NCI-H2029 treated with DMSO at 0.1 percent for 48 hours (cell line): ENCODE measurements at regions not wholly inside any gene's neighbourhood (a gene's known extent, or its start where the extent isn't known, plus 50 kb on each side); places are given as distances from the start of the nearest gene placed in this dataset.

Source experiments
- DNase-seq: peaks from one replicate; lab custom pipeline; 2025; lab: John Stamatoyannopoulos, UW

DNA sequence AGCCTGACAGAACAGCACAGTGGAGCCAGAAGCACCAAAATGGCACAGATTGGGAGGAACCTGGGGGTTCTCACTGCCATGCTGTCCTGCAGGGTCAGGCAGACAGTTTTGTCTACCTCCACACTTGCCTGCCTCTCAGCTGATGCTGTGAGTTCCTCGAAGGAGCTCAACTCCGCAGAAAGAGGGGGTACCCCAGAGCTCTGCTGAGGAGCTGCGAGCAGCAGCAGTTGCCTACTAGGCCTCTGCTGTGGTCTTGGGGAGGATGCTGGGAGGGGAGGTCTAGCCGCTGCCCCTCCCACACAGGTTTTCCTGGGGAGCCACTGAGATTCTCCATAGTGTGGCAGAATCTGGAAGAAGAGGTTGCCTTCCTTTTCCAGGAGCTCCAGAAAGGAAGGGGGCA, 192.5 kb downstream of the FOXD2 start:
- DNase-seq, result no peak

DNA sequence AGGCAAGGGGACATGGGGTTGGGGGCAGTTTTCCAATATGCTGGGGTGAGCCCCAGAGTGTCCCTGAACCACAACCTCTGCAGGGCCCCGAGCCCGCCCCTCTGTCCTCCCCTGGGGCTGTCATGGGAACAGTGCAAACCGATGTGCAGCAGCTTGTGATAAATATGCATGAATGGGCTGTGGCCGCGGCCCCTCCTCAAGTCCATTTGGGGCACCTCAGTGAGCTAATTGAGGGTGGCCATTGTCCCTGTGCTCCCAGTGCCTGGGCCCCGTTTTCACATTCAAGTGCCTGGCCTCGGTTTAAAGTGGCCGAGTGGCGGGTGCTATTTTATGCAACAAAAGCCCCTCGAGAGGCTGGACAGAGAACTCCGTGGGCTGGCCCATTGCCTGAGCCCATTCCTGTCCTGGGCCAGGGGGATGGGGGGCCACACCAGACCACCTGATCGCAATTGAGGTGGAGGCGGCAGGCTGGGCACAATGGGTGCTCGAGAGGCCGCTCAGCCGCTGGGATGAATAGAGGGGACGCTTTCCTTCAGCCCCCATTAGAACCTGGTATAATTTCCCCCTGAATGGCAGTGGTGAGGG, 193.7 kb downstream of the FOXD2 start:
- no peak for DNase-seq

DNA sequence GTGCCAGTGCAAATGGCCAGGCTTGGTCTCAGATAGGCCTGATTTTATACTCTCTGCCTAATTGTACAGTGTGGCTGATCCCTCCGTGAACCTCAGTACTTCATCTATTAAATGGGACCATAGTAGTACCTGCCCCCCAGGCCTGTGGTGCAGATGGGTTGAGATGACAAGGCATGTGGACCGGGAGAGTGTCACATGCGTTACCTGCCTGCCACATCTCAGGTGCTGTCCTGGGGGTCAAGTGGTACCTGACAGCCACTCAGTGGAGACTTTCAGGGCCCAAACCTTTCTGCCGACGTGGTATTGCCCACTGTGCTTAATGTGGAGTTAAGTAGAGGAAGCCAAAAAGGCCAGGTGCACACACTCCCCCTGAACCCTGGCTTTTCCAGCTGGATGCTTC, 197.3 kb downstream of the FOXD2 start:
- DNase-seq, result no peak

DNA sequence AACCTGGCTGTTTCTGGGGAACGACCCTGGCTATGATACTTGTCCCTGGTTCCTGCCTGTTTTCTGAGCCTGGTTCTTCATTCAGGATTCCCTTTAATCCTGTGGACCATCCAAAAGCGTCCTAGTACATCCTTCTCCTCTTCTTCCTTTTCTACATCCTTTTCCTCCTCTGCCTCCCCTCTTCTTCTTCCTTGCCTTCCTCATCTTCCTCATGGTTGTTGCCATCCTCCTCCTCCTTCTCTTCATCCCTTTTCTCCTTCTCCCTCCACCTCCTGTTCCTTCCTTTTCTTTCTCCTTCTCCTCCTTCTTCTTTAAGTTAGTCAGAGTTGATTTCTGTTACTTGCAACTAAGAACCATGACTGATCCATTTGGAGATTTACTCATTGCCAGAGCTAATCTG, 197.8 kb downstream of the FOXD2 start:
- no peak for DNase-seq

DNA sequence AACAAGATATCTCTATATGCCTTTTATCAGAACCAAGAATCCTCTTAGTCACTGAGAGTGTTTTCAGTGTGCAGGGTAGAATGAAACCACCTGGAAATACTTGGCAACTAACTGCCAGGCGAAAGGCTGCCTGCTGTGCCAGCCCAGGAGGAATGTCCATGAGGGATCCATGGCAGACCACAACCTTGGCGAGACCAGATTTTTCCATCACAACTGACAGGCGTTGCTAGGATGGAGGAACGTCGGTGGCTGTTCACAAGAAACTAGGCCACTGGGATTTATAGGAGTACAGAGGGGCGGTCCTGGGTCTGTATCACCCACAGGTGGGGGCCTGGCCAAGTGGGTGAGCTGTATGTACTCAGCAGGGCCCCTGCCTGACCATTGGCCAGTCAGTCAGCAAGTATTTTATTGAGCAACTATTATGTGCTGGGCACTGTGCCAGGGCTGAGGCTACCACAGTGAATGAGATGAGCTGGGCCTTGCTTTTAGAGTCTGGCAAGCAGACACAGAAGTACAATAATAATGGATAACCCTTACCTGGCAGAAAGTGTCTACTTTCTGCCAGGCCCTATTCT, 199.4 kb downstream of the FOXD2 start:
- no peak for DNase-seq

DNA sequence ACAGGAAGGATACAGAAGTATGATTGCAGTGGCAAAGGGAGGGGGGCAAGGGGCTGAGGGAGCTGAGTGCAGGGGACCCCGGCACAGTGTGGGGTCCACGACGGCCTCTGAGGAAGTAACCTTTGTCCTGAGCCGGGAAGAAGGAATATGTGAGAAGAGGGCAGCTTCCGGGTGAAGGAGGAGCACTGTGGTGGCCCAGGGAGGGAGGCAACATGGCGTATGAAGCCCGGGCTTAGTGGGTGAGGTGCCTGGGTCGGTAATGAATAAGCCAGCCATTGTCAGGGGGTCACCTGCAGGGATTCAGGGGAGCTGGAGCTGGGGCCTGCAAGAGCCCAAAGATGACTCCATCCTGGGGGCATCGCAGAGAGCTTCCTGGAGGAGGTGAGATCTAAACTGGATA, 200.4 kb downstream of the FOXD2 start:
- DNase-seq, result no peak

DNA sequence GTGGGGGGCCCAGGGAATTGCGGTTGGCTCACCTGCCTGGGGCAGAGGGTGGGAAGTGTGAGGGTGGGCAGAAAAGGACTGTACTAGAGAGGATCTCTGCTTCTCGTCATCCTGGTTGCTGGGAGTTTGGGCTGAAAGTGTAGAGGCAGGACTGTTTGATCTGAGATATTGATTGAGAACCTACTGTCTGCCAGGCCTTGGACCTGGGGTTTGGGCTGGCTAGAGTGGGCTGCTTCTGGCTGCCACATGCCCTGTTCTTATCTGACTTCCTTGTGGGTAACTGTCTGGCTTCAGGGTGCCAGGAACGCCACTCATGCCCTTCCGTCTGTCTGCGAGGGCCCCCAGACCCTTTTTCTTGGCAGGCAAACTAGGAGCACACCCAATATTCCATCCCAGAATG, 200.9 kb downstream of the FOXD2 start:
- no peak for DNase-seq

DNA sequence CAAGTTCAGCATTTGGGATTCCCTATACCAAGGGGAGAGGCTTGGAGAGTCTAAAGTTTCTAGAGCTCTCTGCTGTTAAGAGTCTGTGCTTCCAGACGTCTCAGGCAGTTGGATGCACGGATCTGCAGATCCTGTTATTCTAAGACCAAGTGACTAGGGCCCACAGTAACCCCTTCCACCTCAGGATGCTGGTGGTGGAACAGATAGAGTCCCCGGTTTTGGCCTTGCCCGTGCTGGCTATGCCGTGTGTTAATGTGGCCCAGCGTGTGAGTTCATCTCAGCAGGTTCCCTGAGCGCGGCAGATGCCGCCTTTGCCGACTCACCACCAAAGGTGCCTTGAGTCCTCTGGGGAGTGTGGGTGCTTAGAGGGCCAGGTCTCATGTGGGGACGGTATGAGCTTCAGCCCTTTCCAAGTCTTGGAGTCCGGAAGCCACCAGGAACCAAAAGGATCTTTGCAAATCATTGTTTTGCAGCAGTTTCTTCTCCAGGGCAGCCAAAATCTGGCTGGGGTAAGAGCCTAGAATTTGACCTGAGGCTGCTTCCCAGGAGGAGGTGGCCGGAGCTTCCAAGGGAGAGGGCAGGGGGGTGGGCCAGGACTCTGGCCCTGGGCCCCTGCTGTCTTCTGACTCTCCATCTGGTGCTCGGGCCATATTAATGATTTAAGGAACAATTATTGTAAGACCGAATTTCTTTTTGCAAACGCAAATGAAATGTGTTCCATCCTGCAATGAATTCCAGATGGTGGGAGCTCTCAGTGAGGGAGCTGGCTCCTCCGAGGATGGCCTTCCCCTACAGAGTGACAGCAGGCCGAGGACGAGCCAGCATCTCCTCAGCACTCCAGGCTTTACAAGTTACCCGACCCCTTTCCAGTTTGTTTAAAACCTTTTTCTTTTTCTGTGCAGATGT, 205.7 kb downstream of the FOXD2 start:
- DNase-seq, result no peak

DNA sequence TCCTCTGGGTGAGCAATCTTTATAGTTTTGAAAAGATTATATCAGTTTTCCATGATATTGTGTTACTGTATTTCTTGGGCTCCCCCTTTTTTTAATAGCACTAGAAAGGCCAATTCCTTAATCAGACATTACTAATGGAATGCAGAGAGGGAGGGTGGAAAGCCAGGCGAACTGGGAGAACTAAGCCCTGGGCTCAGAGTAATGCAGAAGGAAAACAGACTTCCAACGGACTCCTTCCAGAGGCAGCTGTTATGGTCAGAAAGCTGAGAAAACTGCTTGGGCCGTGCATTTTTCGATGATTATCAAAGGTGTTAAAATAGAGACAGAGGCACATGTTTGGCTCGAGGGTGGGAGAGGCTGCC, 206.3 kb downstream of the FOXD2 start:
- no peak for DNase-seq

DNA sequence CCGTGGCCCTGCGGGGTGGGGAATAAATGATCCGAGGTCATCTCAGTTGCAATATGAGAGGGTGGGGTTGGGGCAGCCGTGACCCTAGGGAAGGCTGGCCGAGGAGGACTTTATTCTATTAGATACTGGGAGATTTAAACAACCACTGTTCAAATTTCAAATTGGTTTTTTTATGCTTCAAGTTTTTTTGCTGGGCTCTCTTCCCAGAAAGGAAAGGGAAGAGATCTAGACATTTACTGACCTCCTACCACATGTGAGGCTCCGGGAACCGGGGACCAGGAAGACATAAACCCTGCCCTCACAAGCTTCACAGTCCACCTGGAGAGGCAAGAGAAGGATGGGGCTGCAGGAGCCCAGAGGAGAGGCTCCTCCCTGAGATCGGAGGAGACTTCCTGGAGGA, 207.3 kb downstream of the FOXD2 start:
- no peak for DNase-seq

DNA sequence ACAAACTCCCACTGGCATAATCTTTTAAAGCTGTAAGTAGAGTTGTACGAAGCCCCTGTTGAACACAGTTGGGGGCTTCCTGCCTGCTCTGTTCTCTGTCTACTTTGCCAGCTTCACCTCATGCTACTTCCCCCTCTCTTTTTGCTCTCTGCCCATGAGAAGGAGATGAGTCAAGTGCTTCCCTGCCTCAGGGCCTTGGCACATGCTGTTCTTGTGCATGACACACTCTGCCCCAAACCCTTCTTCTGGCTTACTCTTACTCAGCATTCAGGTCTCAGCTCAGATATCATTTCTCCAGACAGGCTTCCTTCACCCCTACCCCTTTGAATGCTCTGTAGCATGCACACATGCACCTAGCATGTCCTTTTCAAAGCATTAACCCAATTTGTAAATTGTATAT, 208.8 kb downstream of the FOXD2 start:
- DNase-seq, result no peak

DNA sequence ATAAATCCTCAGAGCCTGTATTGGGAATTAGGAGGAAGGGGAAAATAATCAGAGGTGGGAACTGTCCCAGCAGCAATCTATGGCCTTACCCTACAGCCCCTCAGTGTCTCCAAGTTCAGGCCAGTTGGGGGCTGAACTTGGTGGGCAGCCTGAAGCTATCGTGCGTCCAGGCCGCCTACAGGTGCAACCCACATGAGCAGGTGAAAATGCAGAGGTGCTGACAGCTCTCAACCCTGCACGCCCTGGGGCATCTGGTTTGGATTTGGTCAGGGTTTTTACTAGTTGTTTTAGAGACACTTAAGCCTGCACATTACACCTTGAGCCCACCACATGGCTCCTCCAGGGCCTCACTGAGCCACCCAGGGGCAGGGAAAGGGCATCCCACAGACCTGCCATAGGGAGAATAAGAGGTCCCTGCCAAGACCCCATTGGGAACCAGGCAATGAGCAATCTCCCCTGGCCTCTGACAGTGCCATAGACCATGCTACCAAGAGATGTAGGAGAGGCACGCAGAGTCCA, 209.5 kb downstream of the FOXD2 start:
- no peak for DNase-seq

DNA sequence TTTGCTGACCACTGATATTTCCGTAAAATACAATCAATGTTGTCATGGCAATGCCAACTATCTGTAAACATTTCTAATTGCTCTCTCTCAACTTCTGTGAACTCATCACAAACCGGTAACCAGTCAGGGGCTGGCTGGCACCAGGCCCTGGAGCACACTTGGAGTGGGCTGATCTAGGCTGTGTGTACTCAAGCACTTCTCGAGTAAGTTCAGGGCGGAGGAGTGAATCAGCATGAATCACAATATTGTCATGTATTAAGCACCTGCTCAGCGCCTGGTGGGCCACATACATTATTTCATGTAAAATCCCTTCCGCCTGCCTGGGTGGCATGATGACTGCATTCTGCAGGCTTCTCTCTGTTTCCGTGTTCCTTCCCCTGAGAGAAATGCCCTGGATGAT, 212.4 kb downstream of the FOXD2 start:
- peak; percentile 98 for DNase-seq

DNA sequence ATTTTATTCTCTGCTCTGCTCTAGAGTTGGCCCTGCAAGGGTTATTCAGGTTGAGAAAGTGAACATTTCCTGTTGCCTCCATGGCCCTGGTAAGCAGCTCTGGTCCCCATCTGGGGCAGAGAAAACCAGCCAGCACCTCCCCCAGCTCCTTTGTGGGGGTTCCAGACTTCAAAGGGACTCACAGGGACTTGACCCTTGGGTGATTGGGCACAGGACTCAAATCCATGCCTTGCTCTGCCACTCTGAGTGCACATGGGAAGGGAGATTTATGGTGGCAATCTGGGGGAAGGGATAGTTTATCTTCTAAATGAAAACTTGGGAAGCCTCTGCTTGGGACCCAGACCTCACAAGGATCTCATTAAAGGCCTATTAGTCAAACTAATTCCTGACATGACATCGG, 212.8 kb downstream of the FOXD2 start:
- DNase-seq, result no peak

DNA sequence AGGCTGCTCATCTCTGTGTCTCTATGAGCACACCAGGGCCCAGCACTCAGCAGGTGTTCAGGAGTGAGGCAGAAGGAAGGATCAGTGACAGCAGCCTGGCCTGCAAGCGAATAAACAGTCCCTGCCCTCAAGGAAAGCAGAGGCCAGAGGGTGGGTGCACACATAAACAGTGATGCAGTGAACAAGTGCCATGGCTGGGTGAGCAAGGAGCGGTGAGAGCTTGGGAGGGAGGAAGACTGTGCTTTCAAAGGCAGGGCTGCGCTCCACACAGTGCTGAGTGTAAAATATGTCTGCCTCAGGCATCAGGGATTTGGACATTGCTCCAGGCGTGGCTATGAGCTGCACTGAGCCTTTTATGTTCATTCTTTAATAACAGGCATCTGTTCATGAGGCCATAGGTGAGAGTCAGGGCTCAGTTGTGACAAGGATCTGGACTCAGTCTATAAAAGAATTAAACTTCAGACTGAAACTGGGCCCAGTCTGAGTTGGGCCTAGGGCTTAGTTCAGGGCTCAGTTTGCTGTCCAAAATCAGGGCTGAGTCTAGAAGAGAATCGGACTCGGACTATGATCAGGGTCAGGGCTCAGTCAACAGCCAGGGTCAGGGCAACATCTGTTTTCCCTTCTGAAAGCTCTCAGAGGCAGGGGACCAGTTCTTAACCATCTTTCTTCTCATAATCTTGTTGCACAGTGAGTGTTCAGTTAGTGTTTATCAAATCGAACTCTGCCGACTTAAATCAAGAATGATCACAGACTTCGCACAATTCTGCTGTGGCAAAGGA, 213.7 kb downstream of the FOXD2 start:
- DNase-seq, result peak; percentile 37

DNA sequence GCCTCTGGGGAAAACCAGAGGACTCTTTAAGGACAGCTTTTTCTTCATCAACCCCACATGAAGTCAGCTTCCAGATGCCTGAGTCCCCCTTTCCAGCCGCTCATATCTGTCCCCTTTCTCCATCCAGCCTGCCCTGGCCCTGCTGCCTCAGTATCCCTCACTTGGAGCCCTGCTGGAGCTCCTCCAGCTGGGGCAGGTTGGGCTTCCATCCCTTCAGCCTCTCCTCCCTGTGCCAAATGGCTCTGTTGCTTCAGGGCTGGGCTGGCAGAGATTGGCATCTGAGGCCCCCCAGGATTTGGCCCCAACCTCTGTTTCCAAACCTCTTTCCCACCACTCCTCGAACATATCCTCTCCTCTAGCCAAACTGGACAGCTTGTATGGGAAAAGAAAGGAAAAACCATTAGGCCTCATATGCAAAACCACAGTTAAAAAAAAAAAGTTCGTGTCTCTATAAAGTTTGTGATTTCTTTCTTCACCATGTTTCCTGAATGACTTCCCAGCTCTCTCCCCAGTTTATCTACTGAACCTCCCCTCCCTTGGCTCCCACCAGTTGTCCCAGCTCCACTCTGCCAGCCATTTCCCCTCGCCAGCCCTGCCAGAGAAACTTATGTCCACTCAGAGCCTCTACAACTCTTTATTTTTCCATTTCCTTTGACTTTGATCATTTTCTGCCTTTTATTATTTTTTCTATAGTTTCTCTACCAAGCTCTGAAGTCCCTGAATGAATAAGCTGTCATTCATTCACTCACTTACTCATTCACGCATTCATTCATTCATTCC, 217.9 kb downstream of the FOXD2 start:
- no peak for DNase-seq

DNA sequence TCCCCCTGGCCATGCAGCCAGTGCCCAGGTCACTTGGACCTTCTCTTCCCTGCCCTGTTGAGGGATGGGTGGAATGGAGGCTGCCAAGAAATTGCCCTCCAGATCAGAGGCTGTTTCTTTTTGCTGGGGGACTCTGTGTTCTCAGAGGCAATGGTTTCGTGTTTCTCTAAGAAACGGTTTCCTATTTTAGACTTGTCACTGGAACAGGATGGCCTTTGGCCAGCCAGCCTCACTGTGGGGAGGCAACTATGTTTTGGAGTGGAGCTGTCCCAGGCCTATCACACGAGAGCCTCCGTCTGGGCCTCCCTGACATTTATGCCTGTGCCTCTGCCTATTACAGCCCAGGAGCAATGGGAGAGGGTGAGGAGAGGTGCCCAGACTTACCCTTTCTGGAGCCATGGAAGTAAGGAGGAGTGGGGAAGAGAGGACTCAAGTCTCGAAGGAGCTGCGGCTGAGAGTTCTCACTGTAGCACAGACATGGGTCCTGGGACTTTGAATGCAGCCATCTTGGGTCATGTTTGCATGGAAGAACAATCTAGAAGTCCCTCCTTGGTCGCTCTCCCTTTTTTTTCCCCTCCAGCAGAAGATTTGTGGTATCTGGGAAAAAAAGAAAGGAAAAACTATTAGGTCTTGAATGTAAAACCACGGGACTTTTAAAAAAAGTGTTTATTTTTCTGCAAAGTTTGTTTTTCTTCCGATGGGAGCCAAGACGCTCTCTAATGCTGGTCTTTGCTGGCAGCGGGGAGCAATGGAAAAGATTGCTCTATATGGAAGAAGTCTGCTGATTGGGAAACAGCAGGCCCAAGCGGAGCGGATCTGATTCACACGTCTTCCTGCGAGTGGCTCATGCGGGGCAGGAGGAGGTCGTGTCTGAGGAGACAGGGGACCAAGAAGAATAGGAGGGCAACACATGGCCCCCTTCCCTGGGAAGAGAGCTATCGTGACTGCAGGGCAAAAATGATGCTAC, 219.2 kb downstream of the FOXD2 start:
- no peak for DNase-seq

DNA sequence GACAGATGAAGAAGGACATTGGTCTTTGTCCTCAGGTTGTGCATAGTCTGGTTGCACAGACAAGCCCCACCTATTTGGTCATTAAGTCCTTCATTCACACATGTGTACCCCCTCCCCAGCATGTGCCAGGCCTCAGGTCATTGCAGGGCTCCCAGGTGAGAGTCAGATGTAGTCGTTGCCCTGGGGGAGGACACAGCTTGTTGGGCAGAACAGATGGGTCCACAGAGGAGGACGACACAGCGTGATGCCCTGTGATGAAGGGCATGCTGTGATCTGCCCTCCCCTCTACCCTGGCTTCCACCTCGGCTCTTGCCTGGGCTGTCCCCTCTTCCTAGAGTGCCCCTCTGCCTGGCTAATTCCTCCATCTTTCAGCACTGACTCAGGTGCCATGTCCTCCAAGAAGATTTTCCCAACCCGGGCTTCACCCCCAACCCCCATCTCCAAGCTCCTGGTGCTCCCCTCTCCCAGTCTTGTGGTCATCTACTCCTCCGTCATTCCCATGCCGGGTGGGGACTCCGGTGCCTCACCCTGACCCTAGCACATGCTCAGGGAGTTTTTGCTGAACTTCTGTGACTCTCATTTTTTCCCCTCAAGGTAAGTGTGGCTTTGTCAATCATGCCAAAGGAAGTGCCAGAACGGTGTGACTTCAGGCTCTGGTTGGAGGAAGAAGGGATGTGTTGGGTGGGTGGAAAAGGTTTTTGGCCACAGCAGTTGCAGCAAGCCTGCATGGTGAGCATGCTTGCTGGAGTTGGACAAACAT, 220.5 kb downstream of the FOXD2 start:
- no peak for DNase-seq

DNA sequence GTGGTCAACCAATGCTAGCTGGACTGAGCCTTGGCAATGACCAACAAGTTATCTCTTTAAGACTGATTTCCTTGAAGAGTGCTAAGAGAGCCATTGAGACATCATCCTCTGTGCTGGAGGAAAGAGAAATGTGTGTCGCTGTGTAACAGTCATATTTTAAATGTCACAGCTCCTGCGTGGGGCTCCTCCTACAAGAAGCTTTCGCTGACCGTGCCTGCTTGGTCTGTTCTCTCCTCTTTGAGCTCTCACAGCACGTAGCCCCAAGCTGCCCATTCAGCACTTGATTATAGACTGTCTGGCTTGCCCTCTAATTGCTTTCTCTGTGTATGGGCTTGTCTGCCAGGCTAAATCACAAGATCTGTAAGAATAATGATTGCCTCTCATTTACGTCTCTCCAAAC, 221.3 kb downstream of the FOXD2 start:
- DNase-seq, result no peak

DNA sequence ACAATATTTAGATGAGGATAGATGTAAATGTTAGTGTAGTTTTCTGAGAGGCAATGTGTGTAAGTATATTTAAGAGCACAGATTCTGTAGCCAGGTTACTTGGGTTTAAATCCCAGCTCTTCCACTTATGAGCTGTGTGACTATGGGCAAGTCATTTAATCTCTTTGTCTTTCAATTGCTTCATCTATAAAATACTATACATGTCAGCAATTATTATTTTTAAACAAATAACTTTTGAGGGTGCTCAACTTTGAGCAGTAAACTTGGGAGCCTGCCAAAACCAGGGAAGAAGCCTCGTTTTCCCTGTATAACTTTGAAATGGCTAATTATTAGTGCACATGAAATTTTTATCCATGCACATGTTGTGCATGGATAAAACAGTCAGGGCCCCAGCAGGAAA, 222.8 kb downstream of the FOXD2 start:
- DNase-seq, result no peak
